Memory B cell (primary cell): ENCODE measurements at regions not wholly inside any gene's neighbourhood (a gene's known extent, or its start where the extent isn't known, plus 50 kb on each side); places are given as distances from the start of the nearest gene placed in this dataset.

Experiments
- ATAC-seq: fragments of 150-1000 bp; cut with Tn5 transposase; 2 replicates; pipeline ENCODE4 v1.10.0; 2021; ENCODE audit warnings: low read depth, mild to moderate bottlenecking, moderate library complexity
- DNase-seq, 2 donors: peaks; one replicate each; pipeline ENCODE4 v3.0.0; 2022; ENCODE audit warnings: low spot score in 2 of 2
- H3K27ac Mint-ChIP-seq: one replicate; pipeline ENCODE4 v1.8.0; 2022; ENCODE audit warnings: mild to moderate bottlenecking, moderate library complexity, mixed read lengths
- H3K27me3 Mint-ChIP-seq: one replicate; pipeline ENCODE4 v1.8.0; 2022; ENCODE audit warnings: mixed read lengths
- H3K36me3 Mint-ChIP-seq: one replicate; pipeline ENCODE4 v1.8.0; 2022; ENCODE audit warnings: mild to moderate bottlenecking, mixed read lengths
- H3K4me1 Mint-ChIP-seq: one replicate; pipeline ENCODE4 v1.8.0; 2022; ENCODE audit warnings: mixed read lengths
- H3K4me3 Mint-ChIP-seq: one replicate; pipeline ENCODE4 v1.8.0; 2022; ENCODE audit warnings: mild to moderate bottlenecking, moderate library complexity, mixed read lengths
- H3K9me3 Mint-ChIP-seq: one replicate; pipeline ENCODE4 v1.8.0; 2022; ENCODE audit warnings: mixed read lengths

DNA sequence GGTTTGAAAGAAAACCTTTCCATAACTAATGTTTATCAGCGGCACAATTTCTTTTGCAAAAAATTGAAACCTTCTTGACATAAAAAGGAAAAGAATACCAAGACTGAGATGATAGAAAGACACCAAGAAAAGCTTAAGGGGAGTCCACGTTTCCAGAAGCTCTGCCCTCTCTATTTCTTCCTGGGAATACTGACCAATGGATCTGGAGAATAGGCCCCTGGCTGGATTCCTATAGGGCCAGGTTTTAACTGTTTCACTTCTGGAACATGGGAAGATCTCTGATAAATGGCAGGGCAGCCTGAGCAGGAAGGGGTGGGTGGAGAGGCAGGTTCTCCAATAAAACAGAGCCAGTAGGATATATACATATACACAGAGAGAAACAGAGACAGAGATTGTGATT, 413.4 kb upstream of the JARID2 start:
- H3K27ac Mint-ChIP-seq, result no peak overlapping the region
- H3K9me3 Mint-ChIP-seq, result no peaks in the 10 kb centered on the region
- H3K4me3 Mint-ChIP-seq, result no peak overlapping the region
- no peaks in the 10 kb centered on the region for H3K36me3 Mint-ChIP-seq
- ATAC-seq (no peak), DNase-seq (no peak)
- peaks cover 2% of the 10 kb centered on the region for H3K4me1 Mint-ChIP-seq
- H3K27me3 Mint-ChIP-seq, result peaks cover 2% of the 10 kb centered on the region

DNA sequence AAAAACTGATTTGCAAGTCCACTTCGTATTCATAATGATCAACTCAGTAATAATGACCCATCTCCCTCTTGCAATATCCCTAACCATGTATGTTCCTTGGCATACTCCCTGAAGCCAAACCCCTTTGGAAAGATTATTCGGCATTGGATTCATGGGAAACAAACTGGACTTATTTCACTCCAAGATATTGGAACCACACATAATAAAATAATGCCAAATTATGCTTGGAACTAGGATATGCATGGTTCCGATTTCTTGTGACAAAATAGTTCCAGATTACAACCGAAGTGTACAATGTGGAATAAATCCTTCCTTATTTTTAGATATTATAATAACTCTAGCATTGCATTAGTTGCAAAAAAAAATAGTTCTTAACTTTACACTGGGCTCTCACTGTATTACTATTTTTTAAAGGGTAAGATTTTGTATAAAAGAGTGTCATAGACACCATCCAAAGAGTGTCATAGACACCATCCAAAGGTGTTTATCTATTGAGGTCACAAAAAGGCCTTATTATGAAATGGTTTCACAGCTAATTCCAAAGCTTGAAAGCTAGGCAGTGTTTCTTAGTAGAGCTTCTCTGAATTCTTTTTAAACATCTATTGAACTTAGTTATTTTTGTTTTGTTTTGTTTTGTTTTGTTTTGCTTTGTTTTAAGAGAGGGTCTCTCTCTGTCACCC, 410.9 kb upstream of the JARID2 start:
- no peak overlapping the region for H3K27ac Mint-ChIP-seq
- no peak for ATAC-seq
- no peak for DNase-seq
- H3K4me3 Mint-ChIP-seq, result no peak overlapping the region
- H3K9me3 Mint-ChIP-seq, result no peaks in the 10 kb centered on the region
- H3K27me3 Mint-ChIP-seq, result peaks cover 2% of the 10 kb centered on the region
- H3K36me3 Mint-ChIP-seq, result no peaks in the 10 kb centered on the region
- peaks cover 2% of the 10 kb centered on the region for H3K4me1 Mint-ChIP-seq

DNA sequence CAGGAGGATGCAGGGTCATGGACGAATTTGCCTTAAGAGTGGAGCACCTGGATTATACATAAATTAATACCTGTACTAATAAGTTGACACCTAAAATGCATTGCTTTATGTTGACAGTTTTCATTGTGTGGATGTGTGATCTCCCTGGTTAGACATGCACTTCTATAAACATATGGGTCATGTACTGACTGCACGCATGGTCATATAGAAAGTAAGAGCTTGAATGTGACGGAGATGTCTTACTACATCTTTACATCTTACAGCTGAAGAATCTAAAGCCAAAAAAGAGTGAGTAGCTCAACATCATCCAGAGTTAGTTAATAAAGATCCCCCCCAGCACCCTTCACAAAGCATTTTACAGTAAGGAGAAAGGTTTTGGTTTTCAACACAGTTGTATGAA, 408.4 kb upstream of the JARID2 start:
- Mint-ChIP-seq H3K4me1 (no peaks in the 10 kb centered on the region), H3K27me3 (peaks cover 2% of the 10 kb centered on the region), H3K27ac (no peak overlapping the region), H3K4me3 (no peak overlapping the region), H3K9me3 (no peaks in the 10 kb centered on the region), H3K36me3 (no peaks in the 10 kb centered on the region)
- ATAC-seq, result no peak
- no peak for DNase-seq

DNA sequence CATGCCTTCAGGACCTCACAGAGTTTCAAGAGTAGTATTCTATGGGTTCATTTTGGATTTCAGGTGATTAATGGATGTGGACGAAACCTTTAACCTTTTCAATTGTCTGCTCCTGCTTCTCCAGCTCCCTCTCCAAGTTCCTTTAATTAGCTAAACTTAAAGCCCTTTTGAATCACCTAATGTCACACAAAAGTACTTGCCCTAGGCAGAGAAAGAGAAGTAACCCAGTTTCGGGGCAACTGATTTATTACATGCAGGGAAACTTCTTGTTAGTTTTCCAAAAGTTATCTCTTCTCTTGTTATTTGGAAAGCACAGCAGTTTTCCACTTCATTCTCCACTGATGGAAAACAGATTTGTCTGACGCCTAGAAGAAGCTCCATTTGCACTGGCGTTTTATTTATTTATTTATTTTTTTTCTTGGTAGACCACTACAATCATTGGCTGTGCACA, 407.7 kb upstream of the JARID2 start:
- Mint-ChIP-seq H3K27me3 (peaks cover 3% of the 10 kb centered on the region), H3K9me3 (no peaks in the 10 kb centered on the region), H3K4me3 (no peak overlapping the region), H3K27ac (no peak overlapping the region), H3K4me1 (peaks cover 1% of the 10 kb centered on the region), H3K36me3 (no peaks in the 10 kb centered on the region)
- ATAC-seq (no peak), DNase-seq (no peak)

DNA sequence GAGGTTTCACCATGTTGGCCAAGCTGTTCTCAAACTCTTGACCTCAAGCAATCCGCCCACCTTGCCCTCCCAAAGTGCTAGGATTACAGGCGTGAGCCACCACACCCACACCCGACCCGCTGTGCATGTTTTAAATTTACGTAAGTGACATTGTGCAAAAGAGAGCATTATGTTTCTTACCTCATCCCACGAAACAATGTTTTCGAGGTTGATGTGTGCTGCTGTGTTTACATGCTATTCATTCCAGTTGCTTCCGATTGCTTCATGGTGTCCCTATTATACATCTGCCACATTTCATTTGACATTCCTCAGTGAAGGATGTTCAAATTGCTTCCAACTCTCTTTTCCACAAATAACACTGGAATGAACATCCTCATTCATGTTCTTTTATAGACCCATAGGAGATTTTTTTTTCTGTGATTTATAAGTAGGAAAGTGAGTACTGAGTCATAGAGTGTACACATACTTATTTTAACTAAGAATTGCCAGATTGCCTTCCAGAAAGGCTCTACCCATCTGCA, 403.9 kb upstream of the JARID2 start:
- H3K36me3 Mint-ChIP-seq, result peaks cover 2% of the 10 kb centered on the region
- no peak for ATAC-seq
- peaks cover 6% of the 10 kb centered on the region for H3K27me3 Mint-ChIP-seq
- no peak overlapping the region for H3K4me3 Mint-ChIP-seq
- no peaks in the 10 kb centered on the region for H3K9me3 Mint-ChIP-seq
- H3K4me1 Mint-ChIP-seq, result peaks cover 2% of the 10 kb centered on the region
- DNase-seq, result no peak
- H3K27ac Mint-ChIP-seq, result no peak overlapping the region

DNA sequence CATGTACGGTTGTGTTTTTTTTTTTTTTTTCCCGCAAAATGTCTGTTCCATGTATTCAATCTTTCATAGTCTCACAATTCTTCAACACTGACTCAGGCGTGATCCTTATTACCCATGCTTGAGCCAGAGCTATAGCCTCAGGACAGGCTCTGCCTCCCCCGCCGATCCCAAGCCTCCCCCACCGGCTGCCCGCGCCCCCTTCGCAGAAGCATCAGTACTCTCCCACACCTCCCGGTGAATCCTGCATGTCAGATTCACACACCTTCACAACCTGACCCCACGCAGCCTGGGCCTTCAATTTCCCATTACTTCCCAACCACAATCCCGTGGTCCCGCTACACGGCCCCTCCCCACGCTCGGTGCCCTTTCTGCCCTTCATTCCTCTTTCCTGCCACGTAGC, 401.5 kb upstream of the JARID2 start:
- ATAC-seq (no peak), DNase-seq (no peak)
- peaks cover 6% of the 10 kb centered on the region for H3K27me3 Mint-ChIP-seq
- no peak overlapping the region for H3K4me3 Mint-ChIP-seq
- H3K36me3 Mint-ChIP-seq, result peaks cover 2% of the 10 kb centered on the region
- H3K9me3 Mint-ChIP-seq, result no peaks in the 10 kb centered on the region
- H3K4me1 Mint-ChIP-seq, result peaks cover 2% of the 10 kb centered on the region
- no peak overlapping the region for H3K27ac Mint-ChIP-seq

DNA sequence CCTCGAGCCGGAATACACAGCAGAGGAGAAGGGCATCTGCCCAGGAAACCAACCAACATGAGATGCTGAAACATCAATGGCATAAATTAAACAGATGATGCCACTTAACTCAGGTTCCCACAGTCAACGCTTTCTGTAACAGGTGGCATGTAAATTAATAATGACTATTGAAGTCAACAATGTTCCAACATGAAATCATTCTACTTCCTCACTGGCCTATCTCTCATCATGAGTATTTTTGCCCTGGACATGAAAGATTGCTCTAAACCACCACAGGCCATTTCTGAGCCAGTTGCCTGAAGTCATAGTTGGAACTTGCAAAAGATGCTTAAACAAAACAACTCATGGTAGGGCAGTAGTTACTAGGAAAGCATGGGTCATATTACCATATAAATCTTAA, 397.9 kb upstream of the JARID2 start:
- DNase-seq (no peak), ATAC-seq (no peak)
- Mint-ChIP-seq H3K4me3 (no peak overlapping the region), H3K27me3 (peaks cover 4% of the 10 kb centered on the region), H3K36me3 (peaks cover 2% of the 10 kb centered on the region), H3K4me1 (peaks cover 2% of the 10 kb centered on the region), H3K9me3 (no peaks in the 10 kb centered on the region), H3K27ac (no peak overlapping the region)

DNA sequence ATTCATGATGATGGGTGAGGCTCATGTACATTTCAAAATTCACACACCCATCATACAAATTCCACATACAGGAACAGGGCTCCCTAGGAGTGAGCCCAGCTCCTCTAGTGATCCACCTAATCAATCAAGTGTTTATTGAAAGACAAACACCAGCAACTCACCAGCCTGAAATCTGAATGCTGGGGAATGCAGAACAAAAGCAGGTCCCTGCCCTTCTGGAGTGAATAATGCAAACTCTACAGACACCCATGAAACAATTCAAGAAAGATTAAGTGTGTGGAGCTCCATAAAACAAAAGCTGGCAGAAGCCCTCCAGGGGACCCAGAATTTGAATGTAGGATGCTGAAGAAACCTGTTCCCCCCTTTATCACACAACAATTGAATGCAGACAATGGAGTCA, 396.7 kb upstream of the JARID2 start:
- H3K36me3 Mint-ChIP-seq, result peaks cover 2% of the 10 kb centered on the region
- H3K27me3 Mint-ChIP-seq, result peaks cover 2% of the 10 kb centered on the region
- ATAC-seq (no peak), DNase-seq (no peak)
- H3K4me3 Mint-ChIP-seq, result no peak overlapping the region
- no peaks in the 10 kb centered on the region for H3K4me1 Mint-ChIP-seq
- no peaks in the 10 kb centered on the region for H3K9me3 Mint-ChIP-seq
- no peak overlapping the region for H3K27ac Mint-ChIP-seq

DNA sequence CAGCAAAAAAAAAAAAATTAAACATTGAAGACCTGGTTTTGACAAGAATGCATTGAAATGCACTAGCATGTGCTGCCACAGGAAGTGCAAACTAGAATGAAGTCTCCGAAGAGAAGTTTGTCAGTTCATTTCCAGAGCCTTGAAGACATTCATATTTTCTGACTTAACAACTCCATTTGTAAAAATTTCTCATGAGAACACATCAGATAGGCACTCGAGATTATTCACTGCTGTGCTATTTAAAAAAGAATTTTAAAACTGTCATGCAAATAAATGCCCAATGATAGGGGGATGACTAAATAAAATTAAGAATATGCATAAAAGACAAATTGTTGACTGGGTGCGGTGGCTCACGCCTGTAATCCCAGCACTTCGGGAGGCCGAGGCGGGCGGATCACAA, 394.6 kb upstream of the JARID2 start:
- H3K4me3 Mint-ChIP-seq, result no peak overlapping the region
- no peak for ATAC-seq
- DNase-seq, result no peak
- no peaks in the 10 kb centered on the region for H3K4me1 Mint-ChIP-seq
- H3K27ac Mint-ChIP-seq, result no peak overlapping the region
- no peaks in the 10 kb centered on the region for H3K9me3 Mint-ChIP-seq
- H3K27me3 Mint-ChIP-seq, result peaks cover under 1% of the 10 kb centered on the region
- H3K36me3 Mint-ChIP-seq, result peaks cover under 1% of the 10 kb centered on the region

DNA sequence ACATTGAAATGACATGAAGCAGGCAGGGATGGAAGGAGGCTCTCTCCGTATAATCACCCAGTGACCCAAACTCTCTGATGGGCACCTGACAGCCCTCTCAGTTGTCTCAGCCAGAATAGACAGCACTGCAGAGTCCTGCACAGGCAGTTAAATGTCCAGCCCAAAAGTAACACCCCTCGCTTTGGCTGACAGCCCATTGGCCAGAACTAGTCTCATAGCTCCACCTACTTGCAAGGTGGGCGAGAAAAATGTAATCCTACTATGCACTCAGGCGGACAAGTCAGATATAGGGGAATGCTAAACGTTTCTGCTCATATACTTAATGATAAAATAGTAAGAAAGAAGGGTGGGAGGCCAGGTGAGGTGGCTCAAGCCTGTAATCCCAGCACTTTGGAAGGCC, 393.5 kb upstream of the JARID2 start:
- no peaks in the 10 kb centered on the region for H3K36me3 Mint-ChIP-seq

DNA sequence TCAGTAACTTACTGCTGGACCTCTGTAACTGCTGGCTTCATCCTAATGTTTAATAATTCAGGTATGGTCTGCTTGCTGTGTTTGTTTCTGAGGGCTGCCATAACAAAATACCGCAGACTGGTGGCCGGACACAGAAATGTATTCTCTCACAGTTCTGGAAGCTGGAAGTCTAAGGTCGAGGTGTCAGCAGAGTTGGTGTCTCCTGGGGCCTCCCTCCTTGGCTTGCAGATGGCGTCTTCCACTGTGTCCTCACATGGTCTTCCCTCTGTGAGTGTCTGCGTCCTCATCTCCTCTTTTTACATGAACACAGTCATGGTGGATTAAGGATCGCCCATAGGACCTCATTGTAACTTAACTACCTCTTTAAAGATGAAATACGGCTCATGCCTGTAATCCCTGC, 389.7 kb upstream of the JARID2 start:
- H3K9me3 Mint-ChIP-seq, result peaks cover 2% of the 10 kb centered on the region
- no peak overlapping the region for H3K27ac Mint-ChIP-seq
- DNase-seq (no peak), ATAC-seq (no peak)
- no peaks in the 10 kb centered on the region for H3K27me3 Mint-ChIP-seq
- H3K4me1 Mint-ChIP-seq, result peaks cover 10% of the 10 kb centered on the region
- H3K4me3 Mint-ChIP-seq, result no peak overlapping the region
- H3K36me3 Mint-ChIP-seq, result no peaks in the 10 kb centered on the region

More for the DNA sequence above, 393.5 kb upstream of the JARID2 start:
- no peak overlapping the region for H3K4me3 Mint-ChIP-seq
- peaks cover 4% of the 10 kb centered on the region for H3K4me1 Mint-ChIP-seq
- ATAC-seq (no peak), DNase-seq (no peak)
- no peaks in the 10 kb centered on the region for H3K27me3 Mint-ChIP-seq
- H3K9me3 Mint-ChIP-seq, result peaks cover 1% of the 10 kb centered on the region
- no peak overlapping the region for H3K27ac Mint-ChIP-seq

DNA sequence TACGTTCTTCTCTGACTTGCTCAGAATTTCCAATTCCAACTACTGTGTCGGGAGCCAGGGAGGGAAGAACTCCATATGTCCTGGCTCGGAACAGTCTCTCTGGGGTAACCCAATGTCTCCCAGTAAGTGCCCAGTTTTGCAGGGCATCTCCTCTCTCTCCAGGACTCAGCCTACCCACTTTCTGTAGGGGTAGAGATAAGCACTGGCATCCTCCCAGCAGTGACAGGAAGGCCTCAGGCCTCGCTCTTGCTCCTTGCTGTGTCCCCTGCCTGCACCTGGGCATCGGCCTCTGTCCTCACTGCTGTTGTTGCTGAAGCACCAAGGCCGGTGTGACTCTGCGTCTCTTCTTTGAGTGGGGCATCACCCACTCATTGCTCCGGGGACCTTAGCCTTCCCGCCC, 388.9 kb upstream of the JARID2 start:
- Mint-ChIP-seq H3K4me1 (peaks cover 10% of the 10 kb centered on the region), H3K36me3 (no peaks in the 10 kb centered on the region), H3K27me3 (no peaks in the 10 kb centered on the region), H3K9me3 (peaks cover 2% of the 10 kb centered on the region), H3K4me3 (peak overlapping the region; percentile 83), H3K27ac (peak overlapping the region; percentile 95)
- ATAC-seq, result no peak
- no peak for DNase-seq

DNA sequence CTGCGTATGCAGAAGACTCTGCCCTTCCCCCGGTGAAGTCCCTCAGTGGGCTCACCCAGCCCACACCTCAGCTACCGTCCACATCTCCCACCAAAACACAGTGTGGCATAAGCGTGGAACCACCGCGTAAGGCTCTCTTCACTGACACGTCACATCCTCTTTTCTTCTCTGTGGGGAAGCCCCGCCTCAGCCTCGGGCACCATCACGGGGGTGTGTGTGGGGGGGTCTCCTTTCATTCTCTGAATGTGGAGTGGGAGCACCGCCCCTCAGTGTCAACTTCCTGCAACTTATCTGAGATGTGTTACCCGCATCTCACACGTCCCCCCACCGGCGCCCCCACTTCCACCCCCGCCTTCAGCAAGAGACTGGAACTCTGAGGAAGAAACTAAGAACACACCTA, 388.4 kb upstream of the JARID2 start:
- H3K27ac Mint-ChIP-seq, result peak overlapping the region; percentile 95

DNA sequence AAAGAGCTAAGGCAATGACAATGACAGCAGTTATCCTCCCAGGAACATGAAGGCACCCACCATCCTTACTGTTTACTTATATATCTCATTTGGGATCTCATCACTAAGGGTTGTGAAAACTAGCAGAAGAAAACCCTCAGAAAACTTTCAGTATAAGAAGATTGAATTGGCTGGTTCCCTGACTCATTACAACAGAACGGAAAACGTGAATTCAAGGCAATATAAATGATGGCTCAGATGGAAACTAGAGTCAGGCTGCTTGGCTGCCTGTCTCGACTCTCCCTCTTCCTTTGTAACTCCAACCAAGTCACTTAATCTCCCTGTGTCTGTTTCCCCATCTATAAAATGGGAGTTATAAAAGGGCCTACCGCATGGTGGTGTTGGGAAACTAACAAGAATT, 387.1 kb upstream of the JARID2 start:
- H3K36me3 Mint-ChIP-seq, result no peaks in the 10 kb centered on the region
- ATAC-seq (no peak), DNase-seq (no peak)
- peak overlapping the region; percentile 54 for H3K27ac Mint-ChIP-seq
- no peak overlapping the region for H3K4me3 Mint-ChIP-seq
- H3K9me3 Mint-ChIP-seq, result peaks cover 2% of the 10 kb centered on the region
- peaks cover 14% of the 10 kb centered on the region for H3K4me1 Mint-ChIP-seq
- H3K27me3 Mint-ChIP-seq, result no peaks in the 10 kb centered on the region

More for the DNA sequence above, 388.4 kb upstream of the JARID2 start:
- H3K4me3 Mint-ChIP-seq, result peak overlapping the region; percentile 83
- H3K36me3 Mint-ChIP-seq, result no peaks in the 10 kb centered on the region
- peaks cover 10% of the 10 kb centered on the region for H3K4me1 Mint-ChIP-seq
- no peaks in the 10 kb centered on the region for H3K27me3 Mint-ChIP-seq
- peaks cover 2% of the 10 kb centered on the region for H3K9me3 Mint-ChIP-seq
- peak; percentile 55 to 71 for DNase-seq
- ATAC-seq, result peak; percentile 99

DNA sequence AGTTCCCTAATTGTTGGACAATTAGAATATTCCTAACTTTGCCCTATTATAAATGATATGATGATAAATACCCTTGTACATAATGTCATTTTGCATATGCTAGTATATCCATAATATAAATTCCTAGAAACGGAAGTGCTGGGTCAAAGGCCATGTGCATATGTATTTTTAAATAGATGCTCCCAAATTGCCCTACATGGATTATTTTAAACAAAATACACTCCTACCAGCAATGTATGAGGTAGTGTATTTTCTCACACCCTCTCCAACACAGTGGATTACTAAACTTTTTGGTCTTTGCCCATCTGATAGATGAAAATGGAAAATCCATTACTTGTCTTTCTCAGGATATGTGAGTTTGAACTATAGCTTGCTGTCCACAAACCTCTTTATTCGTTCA, 385.1 kb upstream of the JARID2 start:
- Mint-ChIP-seq H3K27me3 (no peaks in the 10 kb centered on the region), H3K9me3 (peaks cover 2% of the 10 kb centered on the region), H3K27ac (no peak overlapping the region), H3K36me3 (no peaks in the 10 kb centered on the region), H3K4me3 (no peak overlapping the region), H3K4me1 (peaks cover 19% of the 10 kb centered on the region)
- DNase-seq (no peak), ATAC-seq (no peak)
